HepG2 (cell line): ENCODE measurements at regions not wholly inside any gene's neighbourhood (a gene's known extent, or its start where the extent isn't known, plus 50 kb on each side); places are given as distances from the start of the nearest gene placed in this dataset.

Experiments used
- ATF6 ChIP-seq: sonication (generic); formaldehyde crosslinking; conservative IDR thresholded peaks from 2 replicates; pipeline ENCODE4 v1.4.0; 2020; ENCODE audit warnings: missing genetic modification reagents
- HMGXB4 ChIP-seq, 2 experiments: sonication (generic) in 1 of 2; formaldehyde crosslinking in 1 of 2; IDR thresholded peaks; 2 replicates each; pipeline versions ENCODE4 v1.4.0 to v1.6.1; 2018 to 2020; ENCODE audit warnings: missing genetic modification reagents in 2 of 2, borderline replicate concordance in 1 of 2, low read depth in 1 of 2, mild to moderate bottlenecking in 1 of 2, missing biosample characterization in 1 of 2
- KMT2A ChIP-seq: sonication (generic); formaldehyde crosslinking; IDR thresholded peaks from 2 replicates; pipeline ENCODE4 v1.4.0; 2020; ENCODE audit warnings: missing genetic modification reagents
- RAD21 ChIP-seq: fragments of 450-650 bp; formaldehyde crosslinking; IDR thresholded peaks from 2 replicates; pipeline ENCODE4 v1.5.0; 2020; ENCODE audit warnings: mild to moderate bottlenecking
- REST ChIP-seq, 2 experiments: IDR thresholded peaks; 2 replicates each; pipeline ENCODE4 v1.6.1; 2011 to 2012; ENCODE audit warnings: low read length in 2 of 2, borderline replicate concordance in 1 of 2, low read depth in 1 of 2, mild to moderate bottlenecking in 1 of 2, moderate library complexity in 1 of 2
- ZBTB33 ChIP-seq: sonication (generic); formaldehyde crosslinking; IDR thresholded peaks from 2 replicates; pipeline ENCODE4 v1.4.0; 2020; ENCODE audit warnings: missing genetic modification reagents
- ZKSCAN1 ChIP-seq: fragments of 150-350 bp; IDR thresholded peaks from 2 replicates; pipeline ENCODE4 v1.6.1; 2014; ENCODE audit warnings: low read length
- ZNF124 ChIP-seq: sonication (generic); formaldehyde crosslinking; IDR thresholded peaks from 2 replicates; pipeline ENCODE4 v1.4.0; 2020; ENCODE audit warnings: missing genetic modification reagents
- ZNF180 ChIP-seq: sonication (generic); formaldehyde crosslinking; IDR thresholded peaks from 2 replicates; pipeline ENCODE4 v1.4.0; 2020; ENCODE audit warnings: low read depth, missing genetic modification reagents, borderline replicate concordance

- TF ChIP-seq ATF6 (CRISPR knock-in tag) (no peak), KMT2A (CRISPR knock-in tag) (no peak), ZKSCAN1 (no peak), HMGXB4 (CRISPR knock-in tag; IDR thresholded peaks at IDR 0.05; ENCODE audit: borderline replicate concordance in 1 of 2, low read depth in 1 of 2) (no peak), RAD21 (CRISPR knock-in tag) (no peak), ZBTB33 (CRISPR knock-in tag) (no peak), ZNF124 (CRISPR knock-in tag) (no peak), REST (IDR thresholded peaks at IDR 0.05; ENCODE audit: borderline replicate concordance in 1 of 2, low read depth in 1 of 2, low read length in 2 of 2) (no peak), ZNF180 (CRISPR knock-in tag) (no peak)
Observed at GRCh38 chr6:156021746-156022396, 566.2 kb upstream of the NOX3 start (continued).
